GM18868 (cell line): ENCODE measurements at regions not wholly inside any gene's neighbourhood (a gene's known extent, or its start where the extent isn't known, plus 50 kb on each side); places are given as distances from the start of the nearest gene placed in this dataset.
A peak's percentile ranks its signal among the peaks of the same experiment; 100 is the strongest.

Source experiments
- ATAC-seq: cut with Tn5 transposase; IDR thresholded peaks from one replicate; pipeline ENCODE4 v1.9.1; 2021; ENCODE audit warnings: mild to moderate bottlenecking, moderate library complexity; ENCODE audit not compliant: unreplicated experiment

DNA sequence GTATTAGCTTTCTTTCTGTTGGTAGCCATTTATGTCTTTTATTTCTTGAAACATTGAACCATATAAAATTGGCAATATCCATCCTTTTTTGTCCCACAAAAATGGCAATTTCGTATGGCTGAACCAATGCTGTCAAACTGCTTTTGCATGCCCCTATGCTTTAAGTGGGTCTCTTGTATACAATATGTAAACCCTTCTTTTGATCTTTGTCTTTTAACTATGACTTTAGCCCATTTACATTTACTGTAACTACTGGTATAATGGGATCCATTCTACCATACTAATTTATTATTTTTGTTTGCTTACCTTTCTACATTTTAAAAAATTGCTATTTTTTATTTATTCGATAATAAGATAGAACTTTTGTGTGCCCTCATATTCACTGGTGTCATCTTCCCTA is 93.4 kb downstream of the TENT4A start:
- ATAC-seq = no peak

DNA sequence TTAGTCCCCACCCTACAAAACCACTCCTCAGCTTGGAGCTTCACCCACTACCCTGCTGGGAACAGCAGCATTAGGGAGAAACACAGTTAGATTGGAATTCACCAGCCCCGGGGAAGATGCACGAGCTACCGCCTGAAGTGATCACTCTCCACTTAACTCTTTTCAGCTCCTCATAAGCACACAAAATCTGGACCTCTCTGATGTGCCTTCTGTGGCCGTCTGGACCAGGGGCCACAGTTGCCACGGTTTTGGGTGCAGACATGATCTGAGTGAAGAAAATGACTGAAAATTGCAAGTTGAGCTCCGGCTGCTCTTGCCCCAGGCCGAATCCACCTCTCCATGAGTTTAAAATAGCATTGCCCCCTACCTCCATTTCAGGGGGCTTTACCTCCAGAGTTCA is 95.2 kb downstream of the TENT4A start:
- no peak for ATAC-seq

GRCh38 chr5:6810641-6811405 is 97.6 kb downstream of the TENT4A start:
- ATAC-seq = no peak

GRCh38 chr5:6812091-6812490 is 98.9 kb downstream of the TENT4A start:
- ATAC-seq = no peak

DNA sequence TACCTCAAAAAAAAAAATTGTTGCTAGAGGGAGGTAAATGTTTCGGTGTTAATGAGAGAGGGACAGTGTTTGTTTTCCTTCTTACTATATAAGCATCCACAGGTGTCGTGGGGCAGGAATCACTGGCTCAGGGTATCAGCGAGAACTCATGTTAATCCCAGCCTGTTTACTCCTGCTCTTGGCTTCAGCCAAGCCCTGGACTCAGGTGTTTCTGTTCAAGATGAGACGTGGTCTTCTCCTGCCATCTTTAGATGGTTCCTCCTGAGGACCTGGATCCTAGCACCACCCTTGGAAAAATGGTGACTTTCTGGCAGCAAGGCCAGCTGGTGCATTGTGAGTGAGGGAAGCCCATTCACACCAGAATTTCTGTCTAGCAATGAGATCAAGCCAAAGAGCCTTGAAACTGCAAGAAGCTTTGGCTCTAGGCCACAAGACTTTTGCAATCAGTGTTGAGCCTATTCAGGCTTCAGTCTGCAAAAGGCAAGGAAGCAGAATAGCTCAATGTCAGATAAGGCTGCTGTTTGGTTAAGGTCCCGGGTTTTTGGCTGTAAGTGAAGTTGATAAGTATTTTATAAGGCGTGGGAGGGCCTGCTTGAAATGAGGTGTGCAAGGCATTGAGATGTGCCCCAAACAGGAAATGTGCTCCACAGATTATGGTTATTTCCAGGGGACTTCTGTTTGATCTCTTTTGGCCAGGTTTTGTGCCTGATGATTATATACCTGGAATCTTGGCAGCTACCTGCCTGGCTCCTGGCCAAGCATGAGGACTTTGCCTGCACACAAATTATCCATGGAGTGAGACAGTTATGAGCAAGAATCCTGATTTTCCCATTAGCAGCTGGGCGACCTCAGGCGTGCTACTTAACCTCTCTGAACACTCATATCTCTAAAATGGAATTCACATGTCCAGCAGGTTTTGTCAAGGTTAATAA is 99.8 kb downstream of the TENT4A start:
- no peak for ATAC-seq

- no peak for ATAC-seq
These were observed 101.6 kb downstream of the TENT4A start for GRCh38 chr5:6814816-6815215.

- no peak for ATAC-seq
These were observed 105.6 kb downstream of the TENT4A start for GRCh38 chr5:6818594-6819511.

DNA sequence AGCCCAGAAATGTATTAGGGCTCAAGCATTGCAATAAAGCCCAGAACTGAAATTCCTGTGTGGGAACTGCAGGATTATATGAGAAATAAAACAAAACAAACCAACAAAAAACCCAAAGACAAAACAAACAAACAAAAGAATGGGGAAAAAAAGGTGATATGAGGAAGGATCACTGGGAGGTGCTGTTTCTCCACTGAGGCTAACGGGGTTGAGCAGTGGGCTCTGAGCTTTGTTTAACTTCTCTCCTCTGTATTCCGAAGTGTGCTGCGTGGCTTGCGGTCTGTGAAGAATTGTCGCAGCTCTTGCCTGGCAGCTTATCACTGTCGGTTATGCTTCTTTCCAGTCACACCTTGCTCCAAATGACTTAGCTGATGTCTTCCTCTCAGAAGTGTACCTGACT is 106.3 kb downstream of the TENT4A start:
- no peak for ATAC-seq

- ATAC-seq = peak; percentile 78
These were observed 107.7 kb downstream of the TENT4A start for GRCh38 chr5:6820851-6821479.

GRCh38 chr5:6822068-6822467 is 108.8 kb downstream of the TENT4A start:
- ATAC-seq = no peak

DNA sequence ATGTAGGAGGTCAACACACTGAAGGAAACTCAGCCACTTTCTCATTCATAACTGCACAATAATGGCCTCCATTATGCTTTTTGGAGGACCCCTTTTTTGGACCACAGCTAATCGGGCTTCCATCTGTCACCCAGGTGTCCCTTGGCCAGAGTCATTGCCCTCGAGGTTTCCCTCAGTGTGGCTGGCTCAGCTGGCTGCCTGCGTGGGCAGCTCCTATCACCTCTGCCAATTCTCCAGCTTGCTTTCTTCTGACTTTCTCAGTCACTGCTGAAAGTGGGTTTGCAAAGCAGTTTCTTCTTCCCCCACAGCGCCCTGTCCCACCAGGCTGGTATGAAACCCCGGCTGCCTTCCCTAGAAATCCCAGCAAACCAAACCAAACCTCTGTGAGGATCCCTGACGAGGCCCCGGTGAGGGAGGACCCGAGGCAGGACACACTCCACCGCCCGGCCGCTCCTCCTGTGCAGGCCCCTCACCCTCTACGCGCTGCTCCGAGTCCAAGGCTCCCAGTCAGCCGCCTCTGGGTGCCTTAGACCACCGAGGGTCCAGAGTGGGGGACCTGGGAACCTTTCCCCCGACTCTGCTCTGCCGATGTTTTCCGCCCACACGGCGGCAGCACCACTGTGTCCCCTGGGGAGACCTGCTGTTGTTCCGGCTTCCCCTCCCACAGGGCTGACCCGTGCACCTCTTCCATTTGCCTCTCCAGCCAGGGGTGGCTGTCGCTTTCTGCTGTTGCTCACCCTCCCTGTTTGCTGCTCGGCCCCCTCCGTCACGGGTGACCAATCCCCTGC is 109.5 kb downstream of the TENT4A start:
- no peak for ATAC-seq

DNA sequence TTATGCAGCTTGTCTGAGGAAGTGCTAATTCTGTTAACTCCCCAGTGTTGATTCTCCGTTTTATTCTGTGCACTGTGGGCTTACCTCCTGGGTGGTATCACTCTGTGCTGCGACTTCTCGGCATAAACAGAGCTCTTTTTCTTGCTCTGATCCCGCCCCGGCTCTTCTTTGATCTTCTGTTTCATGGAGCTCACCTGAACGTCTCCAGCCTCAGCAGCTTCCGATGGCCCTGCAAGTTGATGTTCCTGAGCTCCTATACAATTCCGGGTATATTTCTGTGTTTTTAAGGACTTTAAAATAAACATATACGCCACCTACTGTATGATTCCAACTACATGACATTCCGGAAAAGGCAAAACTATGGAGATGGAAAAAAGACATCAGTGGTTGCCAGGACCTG is 110.8 kb downstream of the TENT4A start:
- ATAC-seq = no peak

- no peak for ATAC-seq
These were observed 112.5 kb downstream of the TENT4A start for GRCh38 chr5:6825678-6826244.

GRCh38 chr5:6826756-6827155 is 113.5 kb downstream of the TENT4A start:
- ATAC-seq = no peak

DNA sequence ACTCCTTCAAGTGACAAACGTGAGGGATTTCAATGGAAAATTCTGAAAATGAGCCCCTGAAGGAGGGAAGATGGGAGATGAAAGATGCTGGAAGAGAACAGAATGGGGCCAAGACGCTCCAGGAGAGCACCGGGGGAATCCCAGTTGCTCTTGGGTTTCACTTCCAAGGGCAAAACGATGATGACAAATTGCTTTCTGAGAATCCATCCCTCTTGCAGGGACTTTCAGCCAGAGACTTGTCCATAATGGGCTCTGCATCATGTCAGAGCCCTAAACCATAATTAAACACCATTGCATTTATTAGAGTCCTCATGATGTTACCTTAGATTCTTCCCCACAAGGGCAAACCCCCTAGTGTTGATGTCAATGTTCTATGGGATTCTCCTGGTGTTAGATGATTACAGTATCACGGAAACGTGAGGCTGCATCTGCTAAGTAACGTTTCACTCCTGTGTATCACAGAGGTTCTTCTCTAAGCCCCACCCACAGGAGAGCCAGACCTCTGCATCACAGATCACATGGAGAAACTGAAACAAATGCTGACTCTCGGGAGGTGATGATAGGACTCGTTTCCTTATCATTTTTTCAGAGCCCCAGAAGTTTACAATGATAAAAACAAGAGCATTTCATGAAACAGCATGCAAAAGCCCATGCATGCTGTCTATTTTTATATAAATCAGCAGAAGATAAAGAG is 114.4 kb downstream of the TENT4A start:
- peak; percentile 70 for ATAC-seq

- peak; percentile 92 for ATAC-seq
These were observed 116.0 kb downstream of the TENT4A start for GRCh38 chr5:6829150-6829784.

DNA sequence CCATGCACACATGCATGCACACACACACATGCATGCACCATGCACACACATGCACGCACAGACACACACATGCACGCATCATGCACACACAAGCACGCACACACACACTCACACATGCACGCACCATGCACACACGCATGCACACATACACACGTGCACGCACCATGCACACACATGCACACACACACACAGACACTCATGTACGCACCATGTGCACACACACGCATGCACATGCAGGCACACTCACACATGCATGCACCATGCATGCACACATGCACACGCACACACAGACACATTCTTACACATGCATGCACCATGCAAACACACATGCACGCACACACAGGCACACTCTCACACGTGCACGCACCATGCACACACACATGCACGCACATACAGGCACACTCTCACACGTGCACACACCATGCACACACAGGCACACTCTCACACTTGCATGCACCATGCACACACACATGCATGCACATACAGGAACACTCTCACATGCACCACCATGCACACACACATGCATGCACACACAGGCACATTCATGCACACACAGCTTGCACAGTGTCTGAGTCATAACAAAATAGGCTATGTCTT is 117.5 kb downstream of the TENT4A start:
- ATAC-seq = no peak
